ENCODE measurements at regions not wholly inside any gene's neighbourhood (a gene's known extent, or its start where the extent isn't known, plus 50 kb on each side); places are given as distances from the start of the nearest gene placed in this dataset.

- TF ChIP-seq DPF2 (CRISPR knock-in tag; IDR thresholded peaks at IDR 0.05; ENCODE audit: borderline replicate concordance, low read depth) (no peak), MTA3 (CRISPR knock-in tag; IDR thresholded peaks at IDR 0.05) (no peak), CHCHD3 (CRISPR knock-in tag; IDR thresholded peaks at IDR 0.05) (no peak), IRF1 (CRISPR knock-in tag; IDR thresholded peaks at IDR 0.05; ENCODE audit: low read depth) (no peak), ATF6 (CRISPR knock-in tag; conservative IDR thresholded peaks at IDR 0.05) (no peak), KDM1A (CRISPR knock-in tag; IDR thresholded peaks at IDR 0.05) (no peak), POLR2AphosphoS5 (IDR thresholded peaks at IDR 0.05; ENCODE audit: low read depth, low read length) (no peak), RAD21 (CRISPR knock-in tag; IDR thresholded peaks at IDR 0.05) (no peak), RXRA (CRISPR knock-in tag; IDR thresholded peaks at IDR 0.05) (no peak), MBNL3 (CRISPR knock-in tag; conservative IDR thresholded peaks at IDR 0.05) (no peak), POLR2A (IDR thresholded peaks at IDR 0.05; ENCODE audit: insufficient read depth in 1 of 2, low read depth in 2 of 2, low read length in 2 of 2) (no peak)
- TF ChIP-seq, protein P1, sequence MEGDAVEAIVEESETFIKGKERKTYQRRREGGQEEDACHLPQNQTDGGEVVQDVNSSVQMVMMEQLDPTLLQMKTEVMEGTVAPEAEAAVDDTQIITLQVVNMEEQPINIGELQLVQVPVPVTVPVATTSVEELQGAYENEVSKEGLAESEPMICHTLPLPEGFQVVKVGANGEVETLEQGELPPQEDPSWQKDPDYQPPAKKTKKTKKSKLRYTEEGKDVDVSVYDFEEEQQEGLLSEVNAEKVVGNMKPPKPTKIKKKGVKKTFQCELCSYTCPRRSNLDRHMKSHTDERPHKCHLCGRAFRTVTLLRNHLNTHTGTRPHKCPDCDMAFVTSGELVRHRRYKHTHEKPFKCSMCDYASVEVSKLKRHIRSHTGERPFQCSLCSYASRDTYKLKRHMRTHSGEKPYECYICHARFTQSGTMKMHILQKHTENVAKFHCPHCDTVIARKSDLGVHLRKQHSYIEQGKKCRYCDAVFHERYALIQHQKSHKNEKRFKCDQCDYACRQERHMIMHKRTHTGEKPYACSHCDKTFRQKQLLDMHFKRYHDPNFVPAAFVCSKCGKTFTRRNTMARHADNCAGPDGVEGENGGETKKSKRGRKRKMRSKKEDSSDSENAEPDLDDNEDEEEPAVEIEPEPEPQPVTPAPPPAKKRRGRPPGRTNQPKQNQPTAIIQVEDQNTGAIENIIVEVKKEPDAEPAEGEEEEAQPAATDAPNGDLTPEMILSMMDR (CRISPR knock-in tag; IDR thresholded peaks at IDR 0.05) = no peak
Measured at GRCh38 chr3:137438561-137438960, 325.6 kb upstream of the SOX14 start.

Data from HepG2 (cell line).